Ovary (tissue), 7 donors: ENCODE measurements at regions not wholly inside any gene's neighbourhood (a gene's known extent, or its start where the extent isn't known, plus 50 kb on each side); places are given as distances from the start of the nearest gene placed in this dataset.

Experiments
- DNase-seq, 5 donors: peaks; one replicate each; pipeline ENCODE4 v3.0.0-alpha.2; 2019 to 2020
- H3K27ac ChIP-seq, 2 donors: fragments of 200-600 bp; one replicate each; pipeline versions ENCODE4 v1.5.1 to v1.8.0; 2019 to 2022
- H3K27me3 ChIP-seq: fragments of 200-600 bp; one replicate; pipeline ENCODE4 v1.8.0; 2022
- H3K36me3 ChIP-seq: fragments of 200-600 bp; sonication (generic); one replicate; pipeline ENCODE4 v1.5.1; 2019
- H3K4me1 ChIP-seq: one replicate; pipeline ENCODE4 v1.8.1; 2013; ENCODE audit warnings: mild to moderate bottlenecking, moderate library complexity; ENCODE audit not compliant: insufficient read depth
- H3K4me3 ChIP-seq: fragments of 200-600 bp; sonication (generic); one replicate; pipeline ENCODE4 v1.5.1; 2017
- H3K9me3 ChIP-seq, 2 donors: fragments of 200-600 bp in 1 of 2; sonication (generic) in 1 of 2; one replicate each; pipeline versions ENCODE4 v1.5.1 to v1.8.1; 2013 to 2019; ENCODE audit warnings: mild to moderate bottlenecking in 1 of 2, moderate library complexity in 1 of 2
- EP300 ChIP-seq: sonication (generic); formaldehyde crosslinking; IDR thresholded peaks from one replicate; pipeline ENCODE4 v1.6.1; 2017; ENCODE audit warnings: antibody characterized with exemption
- POLR2A ChIP-seq: fragments of 450-650 bp; IDR thresholded peaks from one replicate; pipeline ENCODE4 v1.6.1; 2017; ENCODE audit warnings: antibody characterized with exemption, mild to moderate bottlenecking, moderate library complexity
- WGBS, 3 donors: extraction: QIAGEN DNeasy Blood & Tissue Kit in 1 of 3; methylation state at CpG; one replicate each; pipeline versions ENCODE4 v1.1.5 to v1.1.7; 2013 to 2017; 5-methylcytosine and 5-hydroxymethylcytosine counted together
- intact Hi-C, 4 donors: fragments of 100-400 bp; cut with DNase I; formaldehyde crosslinking; loops; one replicate each; pipeline versions ENCODE4 v1.11.0 to v1.15.1; 2022 to 2023
- TF ChIP-seq, protein P1 (sequence below), 3 donors: fragments of 450-650 bp in 2 of 3; fragments of 200-600 bp in 1 of 3; IDR thresholded peaks; one replicate each; pipeline versions ENCODE4 v1.5.1 to v1.8.0; 2016 to 2022; ENCODE audit warnings: antibody characterized with exemption in 3 of 3, mild to moderate bottlenecking in 1 of 3
- donor health status: DM: no; HTN: no; CAD: no; lungs with moderate emphysema.
- donor health status: DM: no; HTN: no; CAD: no.
- donor health status: Bipolar disorder and iron deficiency.
- donor health status: DM: no; HTN: no; CAD: no.
- donor health status: DM: yes; HTN: yes; CAD: no.

DNA sequence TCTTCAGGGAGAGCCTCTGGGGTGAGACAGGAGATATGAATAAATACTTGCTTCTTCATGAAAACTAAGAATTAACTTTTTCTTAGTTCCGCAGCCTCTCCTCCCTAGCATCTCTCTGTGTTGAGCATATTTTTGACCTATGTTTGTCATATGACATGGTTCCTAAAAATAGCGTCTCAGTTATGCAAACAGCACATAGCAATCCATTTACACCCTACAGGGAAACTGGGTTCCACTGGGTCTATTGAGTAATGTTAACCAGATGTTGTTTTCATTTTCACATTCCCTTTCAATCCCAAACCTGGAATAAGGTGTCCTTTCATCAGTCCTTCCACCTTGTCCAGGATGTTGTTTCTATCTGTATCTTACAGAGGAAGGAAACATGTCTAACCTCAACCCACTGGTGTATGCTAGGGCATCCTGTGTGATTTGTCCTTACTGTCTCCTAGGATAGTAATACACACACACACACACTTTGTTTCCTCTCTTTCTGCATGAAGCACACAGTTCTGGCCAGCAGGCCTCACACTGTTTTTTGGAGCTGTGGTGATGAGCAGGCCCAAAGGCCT, 1543.5 kb downstream of the AACS start:
- Histone ChIP-seq H3K4me3 (no peak overlapping the region), H3K4me1 (no peaks in the 10 kb centered on the region), H3K36me3 (no peaks in the 10 kb centered on the region), H3K27me3 (no peaks in the 10 kb centered on the region), H3K9me3 (peaks cover 0 to 3% of the 10 kb centered on the region in 2 donors), H3K27ac (no peak overlapping the region)
- intact Hi-C loops, result no loop called here
- 55 to 85% (median 75%) methylated on average over 2 of the region's 2 CpGs for WGBS, 3 donors
- DNase-seq, result no peak
- TF ChIP-seq, protein P1, sequence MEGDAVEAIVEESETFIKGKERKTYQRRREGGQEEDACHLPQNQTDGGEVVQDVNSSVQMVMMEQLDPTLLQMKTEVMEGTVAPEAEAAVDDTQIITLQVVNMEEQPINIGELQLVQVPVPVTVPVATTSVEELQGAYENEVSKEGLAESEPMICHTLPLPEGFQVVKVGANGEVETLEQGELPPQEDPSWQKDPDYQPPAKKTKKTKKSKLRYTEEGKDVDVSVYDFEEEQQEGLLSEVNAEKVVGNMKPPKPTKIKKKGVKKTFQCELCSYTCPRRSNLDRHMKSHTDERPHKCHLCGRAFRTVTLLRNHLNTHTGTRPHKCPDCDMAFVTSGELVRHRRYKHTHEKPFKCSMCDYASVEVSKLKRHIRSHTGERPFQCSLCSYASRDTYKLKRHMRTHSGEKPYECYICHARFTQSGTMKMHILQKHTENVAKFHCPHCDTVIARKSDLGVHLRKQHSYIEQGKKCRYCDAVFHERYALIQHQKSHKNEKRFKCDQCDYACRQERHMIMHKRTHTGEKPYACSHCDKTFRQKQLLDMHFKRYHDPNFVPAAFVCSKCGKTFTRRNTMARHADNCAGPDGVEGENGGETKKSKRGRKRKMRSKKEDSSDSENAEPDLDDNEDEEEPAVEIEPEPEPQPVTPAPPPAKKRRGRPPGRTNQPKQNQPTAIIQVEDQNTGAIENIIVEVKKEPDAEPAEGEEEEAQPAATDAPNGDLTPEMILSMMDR (IDR thresholded peaks at IDR 0.05), result no peak

DNA sequence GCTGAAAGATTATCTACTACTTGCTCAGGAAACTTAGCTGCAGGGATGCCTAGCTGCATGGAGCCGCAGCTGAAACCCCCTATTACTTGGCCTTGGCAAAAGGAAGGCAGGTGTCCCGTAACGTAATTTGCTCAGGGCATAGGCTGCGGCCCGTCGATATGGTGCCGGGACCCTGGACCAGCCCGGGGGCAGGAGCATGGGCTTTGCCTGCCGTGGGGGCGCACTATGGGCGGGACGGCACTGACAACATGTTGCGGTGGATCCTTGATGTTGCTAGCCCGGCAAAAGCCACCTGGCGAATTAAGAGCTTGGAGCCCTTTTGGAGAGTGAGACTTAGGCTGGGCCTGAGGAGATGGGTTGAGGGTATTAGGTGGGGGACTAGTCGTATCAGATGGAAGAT, 1551.2 kb downstream of the AACS start:
- H3K4me3 ChIP-seq, result no peak overlapping the region
- no peak for TF ChIP-seq EP300
- no peak for TF ChIP-seq POLR2A
- intact Hi-C loops, result no loop called here
- no peak overlapping the region for H3K27ac ChIP-seq
- H3K4me1 ChIP-seq, result no peaks in the 10 kb centered on the region
- WGBS, 3 donors, result 90 to 96% (median 92%) methylated on average over 16 of the region's 16 CpGs
- H3K9me3 ChIP-seq, result peaks cover 0 to 3% of the 10 kb centered on the region in 2 donors
- no peak for DNase-seq
- no peaks in the 10 kb centered on the region for H3K36me3 ChIP-seq
- H3K27me3 ChIP-seq, result no peaks in the 10 kb centered on the region

GRCh38 chr12:126617312-126617711, 1552.1 kb downstream of the AACS start:
- Histone ChIP-seq H3K27ac (no peak overlapping the region), H3K4me1 (no peaks in the 10 kb centered on the region), H3K36me3 (no peaks in the 10 kb centered on the region), H3K9me3 (peaks cover 0 to 3% of the 10 kb centered on the region in 2 donors), H3K4me3 (no peak overlapping the region), H3K27me3 (no peaks in the 10 kb centered on the region)
- intact Hi-C loops, result no loop called here
- WGBS, 3 donors, result 88 to 94% (median 89%) methylated on average over 5 of the region's 5 CpGs
- DNase-seq, result no peak
- TF ChIP-seq, protein P1 (IDR thresholded peaks at IDR 0.05), result no peak
- TF ChIP-seq EP300 (no peak), POLR2A (no peak)

GRCh38 chr12:126627596-126627995, 1562.4 kb downstream of the AACS start:
- no peaks in the 10 kb centered on the region for H3K9me3 ChIP-seq
- no peak for DNase-seq
- intact Hi-C loops, result no loop called here
- no peaks in the 10 kb centered on the region for H3K4me1 ChIP-seq
- TF ChIP-seq POLR2A (no peak), EP300 (no peak)
- TF ChIP-seq, protein P1 (IDR thresholded peaks at IDR 0.05), result no peak
- H3K27me3 ChIP-seq, result no peaks in the 10 kb centered on the region
- 53 to 64% (median 57%) methylated on average over 4 of the region's 4 CpGs for WGBS, 3 donors
- H3K27ac ChIP-seq, result no peak overlapping the region
- H3K36me3 ChIP-seq, result no peaks in the 10 kb centered on the region
- H3K4me3 ChIP-seq, result no peak overlapping the region

DNA sequence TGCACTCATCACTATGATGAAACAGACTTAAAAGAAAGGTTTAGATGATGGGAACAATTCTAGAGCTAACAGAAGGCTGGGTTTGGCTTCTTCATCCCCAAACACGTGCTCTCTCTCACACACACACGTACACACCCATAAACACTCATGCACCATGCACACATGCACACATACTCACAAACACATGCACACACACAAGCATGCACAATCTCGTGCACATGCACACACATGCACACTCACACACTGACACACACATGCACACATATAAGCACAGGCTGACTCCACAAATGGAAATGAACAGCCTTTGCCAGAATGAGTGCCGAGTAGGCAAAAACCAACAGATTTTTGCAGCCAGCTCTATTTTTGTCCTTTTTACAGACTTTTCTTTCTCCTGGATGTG, 1571.6 kb downstream of the AACS start:
- Histone ChIP-seq H3K4me1 (no peaks in the 10 kb centered on the region), H3K4me3 (no peak overlapping the region), H3K36me3 (no peaks in the 10 kb centered on the region), H3K27me3 (no peaks in the 10 kb centered on the region), H3K9me3 (no peaks in the 10 kb centered on the region), H3K27ac (no peak overlapping the region)
- intact Hi-C loops, result no loop called here
- 64 to 86% (median 68%) methylated on average over 4 of the region's 4 CpGs for WGBS, 3 donors
- no peak for DNase-seq
- TF ChIP-seq POLR2A (no peak), EP300 (no peak)
- TF ChIP-seq, protein P1 (IDR thresholded peaks at IDR 0.05), result no peak
